Testis (tissue), 2 donors: ENCODE measurements at regions not wholly inside any gene's neighbourhood (a gene's known extent, or its start where the extent isn't known, plus 50 kb on each side); places are given as distances from the start of the nearest gene placed in this dataset.
A peak's percentile ranks its signal among the peaks of the same experiment; 100 is the strongest.

ENCODE experiments used
- DNase-seq: peaks from one replicate; pipeline ENCODE4 v3.0.0-alpha.2; 2019
- H3K27ac ChIP-seq, 2 donors: fragments of 200-600 bp; sonication (generic); one replicate each; pipeline ENCODE4 v1.5.1; 2019
- H3K27me3 ChIP-seq: fragments of 200-600 bp; sonication (generic); one replicate; pipeline ENCODE4 v1.5.1; 2019
- H3K36me3 ChIP-seq: fragments of 200-600 bp; sonication (generic); one replicate; pipeline ENCODE4 v1.5.1; 2017; ENCODE audit warnings: low read depth; ENCODE audit errors: missing control alignments
- H3K4me1 ChIP-seq: fragments of 200-600 bp; sonication (generic); one replicate; pipeline ENCODE4 v1.5.1; 2019
- H3K4me3 ChIP-seq, 2 donors: fragments of 200-600 bp; sonication (generic); one replicate each; pipeline ENCODE4 v1.5.1; 2017 to 2019
- H3K9me3 ChIP-seq: fragments of 200-600 bp; sonication (generic); one replicate; pipeline ENCODE4 v1.5.1; 2017
- POLR2A ChIP-seq: fragments of 450-650 bp; IDR thresholded peaks from one replicate; pipeline ENCODE4 v1.6.1; 2017; ENCODE audit warnings: antibody characterized with exemption, mild to moderate bottlenecking, moderate library complexity
- WGBS, 2 donors: methylation state at CpG; one replicate each; pipeline ENCODE4 v1.1.5; 2018; 5-methylcytosine and 5-hydroxymethylcytosine counted together
- intact Hi-C: fragments of 100-400 bp; cut with DNase I; formaldehyde crosslinking; loops from one replicate; pipeline ENCODE4 v1.15.1; 2023; ENCODE audit warnings: low total_unique reads
- TF ChIP-seq, protein P1 (sequence below), 3 experiments: fragments of 450-650 bp in 2 of 3; fragments of 200-600 bp in 1 of 3; sonication (generic) in 1 of 3; IDR thresholded peaks; one replicate each; pipeline ENCODE4 v1.5.1; 2016 to 2019; ENCODE audit warnings: antibody characterized with exemption in 3 of 3, mild to moderate bottlenecking in 2 of 3, moderate library complexity in 1 of 3

DNA sequence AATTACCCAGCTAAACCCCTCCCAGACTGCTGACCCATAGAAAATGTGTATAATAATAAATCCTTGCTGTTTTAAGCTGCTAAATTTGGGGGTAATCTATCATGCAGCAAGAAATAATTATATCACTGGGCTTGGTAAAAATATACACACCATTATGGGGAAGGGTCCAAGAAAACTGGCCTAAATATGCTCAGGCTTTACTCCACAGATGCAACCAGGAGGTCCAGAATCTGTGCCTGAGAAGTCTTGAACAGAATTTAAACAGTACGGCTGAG is 102.5 kb upstream of the SLC44A1 start:
- DNase-seq = no peak
- intact Hi-C loops = no loop called here
- 86 to 96% methylated on average over 1 of the region's 1 CpG for WGBS, 2 donors
- Histone ChIP-seq H3K27me3 (no peaks in the 10 kb centered on the region), H3K36me3 (no peaks in the 10 kb centered on the region), H3K27ac (no peak overlapping the region), H3K4me3 (no peak overlapping the region), H3K9me3 (no peaks in the 10 kb centered on the region), H3K4me1 (peaks cover 15% of the 10 kb centered on the region)
- TF ChIP-seq, protein P1, sequence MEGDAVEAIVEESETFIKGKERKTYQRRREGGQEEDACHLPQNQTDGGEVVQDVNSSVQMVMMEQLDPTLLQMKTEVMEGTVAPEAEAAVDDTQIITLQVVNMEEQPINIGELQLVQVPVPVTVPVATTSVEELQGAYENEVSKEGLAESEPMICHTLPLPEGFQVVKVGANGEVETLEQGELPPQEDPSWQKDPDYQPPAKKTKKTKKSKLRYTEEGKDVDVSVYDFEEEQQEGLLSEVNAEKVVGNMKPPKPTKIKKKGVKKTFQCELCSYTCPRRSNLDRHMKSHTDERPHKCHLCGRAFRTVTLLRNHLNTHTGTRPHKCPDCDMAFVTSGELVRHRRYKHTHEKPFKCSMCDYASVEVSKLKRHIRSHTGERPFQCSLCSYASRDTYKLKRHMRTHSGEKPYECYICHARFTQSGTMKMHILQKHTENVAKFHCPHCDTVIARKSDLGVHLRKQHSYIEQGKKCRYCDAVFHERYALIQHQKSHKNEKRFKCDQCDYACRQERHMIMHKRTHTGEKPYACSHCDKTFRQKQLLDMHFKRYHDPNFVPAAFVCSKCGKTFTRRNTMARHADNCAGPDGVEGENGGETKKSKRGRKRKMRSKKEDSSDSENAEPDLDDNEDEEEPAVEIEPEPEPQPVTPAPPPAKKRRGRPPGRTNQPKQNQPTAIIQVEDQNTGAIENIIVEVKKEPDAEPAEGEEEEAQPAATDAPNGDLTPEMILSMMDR (IDR thresholded peaks at IDR 0.05) = no peak
- TF ChIP-seq POLR2A = no peak

DNA sequence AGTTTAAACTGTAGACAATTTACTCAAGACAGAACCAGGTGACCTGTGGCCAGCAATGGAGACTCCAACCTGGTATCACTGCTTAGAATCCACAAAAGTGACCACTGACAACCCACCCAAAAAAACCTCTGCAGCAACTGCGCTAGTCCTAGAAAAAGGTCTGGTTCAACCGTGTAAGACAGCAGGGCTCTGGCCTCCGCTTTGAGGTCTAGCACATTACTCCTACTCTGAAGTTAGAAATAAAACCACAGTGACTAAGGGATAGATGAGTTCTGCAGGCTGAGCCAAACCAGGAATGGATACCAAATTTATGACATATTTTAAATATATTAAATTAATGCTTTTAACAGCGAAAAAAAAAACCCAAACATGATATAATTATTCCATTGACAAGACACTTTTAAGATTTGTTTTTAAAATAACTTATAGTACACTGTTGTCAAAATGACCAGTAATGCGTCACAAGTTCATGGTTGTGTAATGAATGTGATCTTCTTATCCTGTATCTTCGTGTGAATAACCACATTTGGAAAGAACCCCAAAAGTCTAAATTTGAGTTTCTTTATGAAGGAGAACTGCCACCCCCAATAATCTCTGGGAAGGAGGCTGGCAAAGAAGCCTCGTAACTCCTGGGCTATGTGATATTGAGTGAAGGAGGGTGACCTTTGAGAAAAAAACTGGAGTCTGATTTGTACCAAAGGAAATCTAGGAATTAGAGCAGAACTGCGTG is 101.9 kb upstream of the SLC44A1 start:
- H3K4me3 ChIP-seq = no peak overlapping the region
- 82 to 83% methylated on average over 8 of the region's 8 CpGs for WGBS, 2 donors
- H3K9me3 ChIP-seq = no peaks in the 10 kb centered on the region
- intact Hi-C loops = no loop called here
- H3K27me3 ChIP-seq = no peaks in the 10 kb centered on the region
- H3K36me3 ChIP-seq = no peaks in the 10 kb centered on the region
- no peak for DNase-seq
- no peak for TF ChIP-seq POLR2A
- TF ChIP-seq, protein P1 (IDR thresholded peaks at IDR 0.05) = no peak
- peaks cover 15% of the 10 kb centered on the region for H3K4me1 ChIP-seq
- no peak overlapping the region for H3K27ac ChIP-seq

DNA sequence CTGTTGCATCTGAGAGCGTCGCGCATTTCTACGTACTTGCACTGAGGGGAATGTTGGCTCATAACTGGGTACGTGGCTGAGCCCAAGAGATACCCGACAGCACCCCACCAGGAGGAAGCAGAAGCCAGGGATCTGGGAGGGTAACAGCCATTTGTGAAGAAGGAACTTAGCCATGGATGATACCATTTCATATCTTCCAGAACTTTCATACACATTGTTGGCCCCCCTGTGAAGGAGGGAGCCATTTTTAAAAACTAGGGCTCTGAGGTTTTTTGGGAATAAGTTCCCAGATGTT is 101.4 kb upstream of the SLC44A1 start:
- TF ChIP-seq, protein P1 (IDR thresholded peaks at IDR 0.05) = no peak
- TF ChIP-seq POLR2A = no peak
- 93% methylated on average over 6 of the region's 6 CpGs for WGBS, 2 donors
- H3K27ac ChIP-seq = no peak overlapping the region
- H3K9me3 ChIP-seq = no peaks in the 10 kb centered on the region
- peaks cover 15% of the 10 kb centered on the region for H3K4me1 ChIP-seq
- H3K27me3 ChIP-seq = no peaks in the 10 kb centered on the region
- DNase-seq = no peak
- intact Hi-C loops = no loop called here
- H3K4me3 ChIP-seq = no peak overlapping the region
- no peaks in the 10 kb centered on the region for H3K36me3 ChIP-seq

DNA sequence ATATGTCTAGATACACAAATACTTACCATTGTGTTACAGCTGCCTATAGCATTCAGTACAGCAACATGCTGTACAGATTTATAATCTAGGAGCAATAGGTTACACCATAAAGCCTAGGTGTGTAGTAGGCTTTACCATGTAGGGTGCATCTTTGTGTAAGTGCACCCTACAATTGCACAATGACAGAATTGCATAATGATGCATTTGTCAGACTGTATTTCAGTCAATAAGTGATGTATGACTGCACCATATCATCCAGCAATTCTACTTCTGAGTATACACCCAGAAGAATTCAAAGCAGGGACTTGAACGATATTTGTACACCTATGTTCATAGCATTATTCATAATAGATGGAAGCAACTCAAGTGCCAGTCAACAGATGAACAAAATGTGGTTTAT is 100.4 kb upstream of the SLC44A1 start:
- no peaks in the 10 kb centered on the region for H3K36me3 ChIP-seq
- 91 to 97% methylated on average over 1 of the region's 1 CpG for WGBS, 2 donors
- no peak for DNase-seq
- H3K9me3 ChIP-seq = no peaks in the 10 kb centered on the region
- TF ChIP-seq POLR2A = no peak
- TF ChIP-seq, protein P1 (IDR thresholded peaks at IDR 0.05) = no peak
- intact Hi-C loops = no loop called here
- peaks cover 15% of the 10 kb centered on the region for H3K4me1 ChIP-seq
- H3K27ac ChIP-seq = peak overlapping the region in 1 of 2 donors; percentile 16
- no peak overlapping the region for H3K4me3 ChIP-seq
- H3K27me3 ChIP-seq = no peaks in the 10 kb centered on the region

DNA sequence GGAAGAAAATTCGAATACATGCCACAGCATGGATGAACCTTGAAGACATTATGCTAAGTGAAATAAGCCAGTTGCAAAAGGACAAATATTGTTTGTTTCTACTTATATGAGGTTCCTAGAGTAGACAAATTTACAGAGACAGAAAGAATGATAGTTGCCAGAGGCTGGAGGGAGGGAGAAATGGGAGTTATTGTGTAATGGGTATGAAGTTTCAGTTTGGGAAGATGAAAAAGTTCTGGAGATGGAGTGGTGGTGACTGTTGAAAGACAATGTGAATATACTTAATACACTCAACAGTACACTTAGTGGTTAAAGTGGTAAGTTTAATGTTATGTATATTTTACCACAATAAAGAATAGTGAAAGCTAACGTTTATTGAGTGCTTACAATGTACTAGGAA is 99.6 kb upstream of the SLC44A1 start:
- 74 to 81% methylated on average over 2 of the region's 2 CpGs for WGBS, 2 donors
- Histone ChIP-seq H3K4me1 (peaks cover 15% of the 10 kb centered on the region), H3K27ac (no peak overlapping the region), H3K27me3 (no peaks in the 10 kb centered on the region), H3K4me3 (no peak overlapping the region), H3K9me3 (no peaks in the 10 kb centered on the region), H3K36me3 (no peaks in the 10 kb centered on the region)
- no peak for DNase-seq
- intact Hi-C loops = no loop called here
- TF ChIP-seq, protein P1 (IDR thresholded peaks at IDR 0.05) = no peak
- no peak for TF ChIP-seq POLR2A
